Ovary (tissue), 7 donors: ENCODE measurements at regions not wholly inside any gene's neighbourhood (a gene's known extent, or its start where the extent isn't known, plus 50 kb on each side); places are given as distances from the start of the nearest gene placed in this dataset.

Experiments used
- DNase-seq, 5 donors: peaks; one replicate each; pipeline ENCODE4 v3.0.0-alpha.2; 2019 to 2020
- H3K27ac ChIP-seq, 2 donors: fragments of 200-600 bp; one replicate each; pipeline versions ENCODE4 v1.5.1 to v1.8.0; 2019 to 2022
- H3K27me3 ChIP-seq: fragments of 200-600 bp; one replicate; pipeline ENCODE4 v1.8.0; 2022
- H3K36me3 ChIP-seq: fragments of 200-600 bp; sonication (generic); one replicate; pipeline ENCODE4 v1.5.1; 2019
- H3K4me1 ChIP-seq: one replicate; pipeline ENCODE4 v1.8.1; 2013; ENCODE audit warnings: mild to moderate bottlenecking, moderate library complexity; ENCODE audit not compliant: insufficient read depth
- H3K4me3 ChIP-seq: fragments of 200-600 bp; sonication (generic); one replicate; pipeline ENCODE4 v1.5.1; 2017
- H3K9me3 ChIP-seq, 2 donors: fragments of 200-600 bp in 1 of 2; sonication (generic) in 1 of 2; one replicate each; pipeline versions ENCODE4 v1.5.1 to v1.8.1; 2013 to 2019; ENCODE audit warnings: mild to moderate bottlenecking in 1 of 2, moderate library complexity in 1 of 2
- CTCF ChIP-seq, 3 donors: fragments of 450-650 bp in 2 of 3; fragments of 200-600 bp in 1 of 3; IDR thresholded peaks; one replicate each; pipeline versions ENCODE4 v1.5.1 to v1.8.0; 2016 to 2022; ENCODE audit warnings: antibody characterized with exemption in 3 of 3, mild to moderate bottlenecking in 1 of 3
- EP300 ChIP-seq: sonication (generic); formaldehyde crosslinking; IDR thresholded peaks from one replicate; pipeline ENCODE4 v1.6.1; 2017; ENCODE audit warnings: antibody characterized with exemption
- POLR2A ChIP-seq: fragments of 450-650 bp; IDR thresholded peaks from one replicate; pipeline ENCODE4 v1.6.1; 2017; ENCODE audit warnings: antibody characterized with exemption, mild to moderate bottlenecking, moderate library complexity
- WGBS, 3 donors: extraction: QIAGEN DNeasy Blood & Tissue Kit in 1 of 3; methylation state at CpG; one replicate each; pipeline versions ENCODE4 v1.1.5 to v1.1.7; 2013 to 2017; 5-methylcytosine and 5-hydroxymethylcytosine counted together
- intact Hi-C, 4 donors: fragments of 100-400 bp; cut with DNase I; formaldehyde crosslinking; loops; one replicate each; pipeline versions ENCODE4 v1.11.0 to v1.15.1; 2022 to 2023
- donor health status: DM: no; HTN: no; CAD: no; lungs with moderate emphysema.
- donor health status: DM: no; HTN: no; CAD: no.
- donor health status: Bipolar disorder and iron deficiency.
- donor health status: DM: no; HTN: no; CAD: no.
- donor health status: DM: yes; HTN: yes; CAD: no.

- no peaks in the 10 kb centered on the region for H3K9me3 ChIP-seq
- H3K4me1 ChIP-seq = no peaks in the 10 kb centered on the region
- H3K27me3 ChIP-seq = no peaks in the 10 kb centered on the region
- no peaks in the 10 kb centered on the region for H3K36me3 ChIP-seq
- no peak for DNase-seq
- TF ChIP-seq POLR2A = no peak
- no peak for TF ChIP-seq EP300
- TF ChIP-seq CTCF (IDR thresholded peaks at IDR 0.05) = no peak
- no peak overlapping the region for H3K4me3 ChIP-seq
- H3K27ac ChIP-seq = no peak overlapping the region
- intact Hi-C loops = no loop called here
Measured at GRCh38 chr5:118176146-118176545, 812.2 kb downstream of the DTWD2 start.

GRCh38 chr5:118174671-118175070 lies 813.7 kb downstream of the DTWD2 start:
- Histone ChIP-seq H3K27me3 (no peaks in the 10 kb centered on the region), H3K36me3 (no peaks in the 10 kb centered on the region), H3K9me3 (no peaks in the 10 kb centered on the region), H3K4me3 (no peak overlapping the region), H3K27ac (no peak overlapping the region), H3K4me1 (no peaks in the 10 kb centered on the region)
- no peak for TF ChIP-seq POLR2A
- no peak for TF ChIP-seq EP300
- no peak for TF ChIP-seq CTCF (IDR thresholded peaks at IDR 0.05)
- 95 to 96% (median 95%) methylated on average over 3 of the region's 3 CpGs for WGBS, 3 donors
- intact Hi-C loops = no loop called here
- DNase-seq = no peak

- Histone ChIP-seq H3K27me3 (no peaks in the 10 kb centered on the region), H3K9me3 (no peaks in the 10 kb centered on the region), H3K27ac (no peak overlapping the region), H3K4me1 (no peaks in the 10 kb centered on the region), H3K36me3 (no peaks in the 10 kb centered on the region), H3K4me3 (no peak overlapping the region)
- no peak for TF ChIP-seq EP300
- intact Hi-C loops = no loop called here
- 85 to 94% (median 91%) methylated on average over 5 of the region's 5 CpGs for WGBS, 3 donors
- no peak for DNase-seq
Measured at GRCh38 chr5:118173340-118173739, 815.0 kb downstream of the DTWD2 start.

GRCh38 chr5:118165619-118166018 lies 822.7 kb downstream of the DTWD2 start:
- WGBS, 3 donors = 91 to 94% (median 92%) methylated on average over 2 of the region's 2 CpGs

GRCh38 chr5:118156181-118156580 lies 832.2 kb downstream of the DTWD2 start:
- intact Hi-C loops = no loop called here
- 87 to 89% (median 88%) methylated on average over 5 of the region's 5 CpGs for WGBS, 3 donors
- no peak overlapping the region for H3K4me3 ChIP-seq
- TF ChIP-seq POLR2A (no peak), CTCF (IDR thresholded peaks at IDR 0.05) (no peak), EP300 (no peak)
- no peaks in the 10 kb centered on the region for H3K27me3 ChIP-seq
- DNase-seq = no peak
- no peak overlapping the region for H3K27ac ChIP-seq
- no peaks in the 10 kb centered on the region for H3K36me3 ChIP-seq
- no peaks in the 10 kb centered on the region for H3K4me1 ChIP-seq
- H3K9me3 ChIP-seq = no peaks in the 10 kb centered on the region

More at GRCh38 chr5:118165619-118166018, 822.7 kb downstream of the DTWD2 start:
- H3K27me3 ChIP-seq = no peaks in the 10 kb centered on the region
- H3K27ac ChIP-seq = no peak overlapping the region
- H3K4me3 ChIP-seq = no peak overlapping the region
- no peaks in the 10 kb centered on the region for H3K4me1 ChIP-seq
- TF ChIP-seq EP300 = no peak
- TF ChIP-seq POLR2A = no peak
- no peak for TF ChIP-seq CTCF (IDR thresholded peaks at IDR 0.05)
- H3K36me3 ChIP-seq = no peaks in the 10 kb centered on the region
- intact Hi-C loops = no loop called here
- no peaks in the 10 kb centered on the region for H3K9me3 ChIP-seq
- no peak for DNase-seq
